ENCODE measurements at regions not wholly inside any gene's neighbourhood (a gene's known extent, or its start where the extent isn't known, plus 50 kb on each side); places are given as distances from the start of the nearest gene placed in this dataset.

GRCh38 chr20:16984481-16984880 is 236.3 kb downstream of the OTOR start:
- TF ChIP-seq GATA2 (IDR thresholded peaks at IDR 0.05; ENCODE audit: low read depth, low read length) (no peak), GATA3 (IDR thresholded peaks at IDR 0.05; ENCODE audit: low read depth, low read length) (no peak)

GRCh38 chr20:17003170-17003870 is 223.5 kb upstream of the PCSK2 start:
- TF ChIP-seq GATA2 (IDR thresholded peaks at IDR 0.05; ENCODE audit: low read depth, low read length) (no peak), GATA3 (IDR thresholded peaks at IDR 0.05; ENCODE audit: low read depth, low read length) (no peak)

- no peak for TF ChIP-seq GATA2 (IDR thresholded peaks at IDR 0.05; ENCODE audit: low read depth, low read length)
- no peak for TF ChIP-seq GATA3 (IDR thresholded peaks at IDR 0.05; ENCODE audit: low read depth, low read length)
Measured at GRCh38 chr20:17010181-17010580, 216.7 kb upstream of the PCSK2 start.

GRCh38 chr20:17012546-17013226 is 214.2 kb upstream of the PCSK2 start:
- TF ChIP-seq GATA3 (IDR thresholded peaks at IDR 0.05; ENCODE audit: low read depth, low read length) (no peak), GATA2 (IDR thresholded peaks at IDR 0.05; ENCODE audit: low read depth, low read length) (no peak)

- TF ChIP-seq GATA2 (IDR thresholded peaks at IDR 0.05; ENCODE audit: low read depth, low read length) (no peak), GATA3 (IDR thresholded peaks at IDR 0.05; ENCODE audit: low read depth, low read length) (no peak)
Measured at GRCh38 chr20:17014217-17014616, 212.6 kb upstream of the PCSK2 start.

- no peak for TF ChIP-seq GATA3 (IDR thresholded peaks at IDR 0.05; ENCODE audit: low read depth, low read length)
Measured at GRCh38 chr20:17014756-17015366, 212.0 kb upstream of the PCSK2 start.

GRCh38 chr20:17017232-17017631 is 209.6 kb upstream of the PCSK2 start:
- no peak for TF ChIP-seq GATA3 (IDR thresholded peaks at IDR 0.05; ENCODE audit: low read depth, low read length)
- TF ChIP-seq GATA2 (IDR thresholded peaks at IDR 0.05; ENCODE audit: low read depth, low read length), result no peak

- no peak for TF ChIP-seq GATA3 (IDR thresholded peaks at IDR 0.05; ENCODE audit: low read depth, low read length)
- no peak for TF ChIP-seq GATA2 (IDR thresholded peaks at IDR 0.05; ENCODE audit: low read depth, low read length)
Measured at GRCh38 chr20:17021481-17021880, 205.4 kb upstream of the PCSK2 start.

- TF ChIP-seq GATA2 (IDR thresholded peaks at IDR 0.05; ENCODE audit: low read depth, low read length) (no peak), GATA3 (IDR thresholded peaks at IDR 0.05; ENCODE audit: low read depth, low read length) (no peak)
Measured at GRCh38 chr20:17023036-17023435, 203.8 kb upstream of the PCSK2 start.

GRCh38 chr20:17023806-17024205 is 203.0 kb upstream of the PCSK2 start:
- TF ChIP-seq GATA2 (IDR thresholded peaks at IDR 0.05; ENCODE audit: low read depth, low read length) (no peak), GATA3 (IDR thresholded peaks at IDR 0.05; ENCODE audit: low read depth, low read length) (no peak)

GRCh38 chr20:17024513-17025119 is 202.2 kb upstream of the PCSK2 start:
- no peak for TF ChIP-seq GATA3 (IDR thresholded peaks at IDR 0.05; ENCODE audit: low read depth, low read length)
- TF ChIP-seq GATA2 (IDR thresholded peaks at IDR 0.05; ENCODE audit: low read depth, low read length), result no peak

- TF ChIP-seq GATA2 (IDR thresholded peaks at IDR 0.05; ENCODE audit: low read depth, low read length), result no peak
- no peak for TF ChIP-seq GATA3 (IDR thresholded peaks at IDR 0.05; ENCODE audit: low read depth, low read length)
Measured at GRCh38 chr20:17026346-17026745, 200.5 kb upstream of the PCSK2 start.

GRCh38 chr20:17029698-17030097 is 197.1 kb upstream of the PCSK2 start:
- TF ChIP-seq GATA2 (IDR thresholded peaks at IDR 0.05; ENCODE audit: low read depth, low read length) (no peak), GATA3 (IDR thresholded peaks at IDR 0.05; ENCODE audit: low read depth, low read length) (no peak)

- TF ChIP-seq GATA3 (IDR thresholded peaks at IDR 0.05; ENCODE audit: low read depth, low read length) (no peak), GATA2 (IDR thresholded peaks at IDR 0.05; ENCODE audit: low read depth, low read length) (no peak)
Measured at GRCh38 chr20:17036541-17036940, 190.3 kb upstream of the PCSK2 start.

All from SH-SY5Y (cell line).